ENCODE measurements at regions not wholly inside any gene's neighbourhood (a gene's known extent, or its start where the extent isn't known, plus 50 kb on each side); places are given as distances from the start of the nearest gene placed in this dataset.
"Not testable (repeated sequence)": the region's sequence is repeated elsewhere in the genome, so short reads cannot be mapped to it uniquely, and the experiment has no call there.

GRCh38 chr13:80840316-80840976 lies 499.5 kb upstream of the SPRY2 start:
- DNase-seq: no peak

- DNase-seq: no peak
Measured at GRCh38 chr13:80835902-80836301, 495.0 kb upstream of the SPRY2 start.

GRCh38 chr13:80830431-80830830 lies 489.5 kb upstream of the SPRY2 start:
- DNase-seq: no peak

- no peak for DNase-seq
Measured at GRCh38 chr13:80828759-80829158, 487.8 kb upstream of the SPRY2 start.

GRCh38 chr13:80825276-80825675 lies 484.4 kb upstream of the SPRY2 start:
- no peak for DNase-seq

GRCh38 chr13:80824229-80824628 lies 483.3 kb upstream of the SPRY2 start:
- no peak for DNase-seq

GRCh38 chr13:80823472-80823871 lies 482.5 kb upstream of the SPRY2 start:
- no peak for DNase-seq

- no peak for DNase-seq
Measured at GRCh38 chr13:80821466-80821865, 480.5 kb upstream of the SPRY2 start.

GRCh38 chr13:80817979-80818378 lies 477.1 kb upstream of the SPRY2 start:
- no peak for DNase-seq

GRCh38 chr13:80814541-80814940 lies 473.6 kb upstream of the SPRY2 start:
- DNase-seq: no peak

GRCh38 chr13:80810294-80810693 lies 469.4 kb upstream of the SPRY2 start:
- DNase-seq: not testable (repeated sequence)

- DNase-seq: no peak
Measured at GRCh38 chr13:80802946-80803345, 462.0 kb upstream of the SPRY2 start.

GRCh38 chr13:80798576-80799133 lies 457.7 kb upstream of the SPRY2 start:
- DNase-seq: no peak

GRCh38 chr13:80787604-80788003 lies 446.7 kb upstream of the SPRY2 start:
- DNase-seq: no peak

GRCh38 chr13:80783926-80784565 lies 443.1 kb upstream of the SPRY2 start:
- DNase-seq: no peak

GRCh38 chr13:80782441-80782840 lies 441.5 kb upstream of the SPRY2 start:
- no peak for DNase-seq

GRCh38 chr13:80778297-80778696 lies 437.4 kb upstream of the SPRY2 start:
- DNase-seq: no peak

GRCh38 chr13:80757694-80758093 lies 416.8 kb upstream of the SPRY2 start:
- DNase-seq: no peak

- no peak for DNase-seq
Measured at GRCh38 chr13:80755910-80756309, 415.0 kb upstream of the SPRY2 start.

- DNase-seq: no peak
Measured at GRCh38 chr13:80754441-80754840, 413.5 kb upstream of the SPRY2 start.

- DNase-seq: no peak
Measured at GRCh38 chr13:80753866-80754265, 412.9 kb upstream of the SPRY2 start.

- no peak for DNase-seq
Measured at GRCh38 chr13:80751854-80752253, 410.9 kb upstream of the SPRY2 start.

- DNase-seq: no peak
Measured at GRCh38 chr13:80744147-80744914, 403.4 kb upstream of the SPRY2 start.

- DNase-seq: no peak
Measured at GRCh38 chr13:80742033-80742432, 401.1 kb upstream of the SPRY2 start.

Measured in CD4-positive, alpha-beta T cell treated with Interleukin-17A for 4 hours (primary cell).